DMS153 treated with DMSO at 0.1 percent for 48 hours (cell line): ENCODE measurements at regions not wholly inside any gene's neighbourhood (a gene's known extent, or its start where the extent isn't known, plus 50 kb on each side); places are given as distances from the start of the nearest gene placed in this dataset.
A peak's percentile ranks its signal among the peaks of the same experiment; 100 is the strongest.

Experiments
- DNase-seq: peaks from one replicate; lab custom pipeline; 2025; ENCODE audit not compliant: unreplicated experiment; lab: John Stamatoyannopoulos, UW

GRCh38 chr2:64196963-64197362, 52.7 kb upstream of the PELI1 start:
- DNase-seq, result no peak

DNA sequence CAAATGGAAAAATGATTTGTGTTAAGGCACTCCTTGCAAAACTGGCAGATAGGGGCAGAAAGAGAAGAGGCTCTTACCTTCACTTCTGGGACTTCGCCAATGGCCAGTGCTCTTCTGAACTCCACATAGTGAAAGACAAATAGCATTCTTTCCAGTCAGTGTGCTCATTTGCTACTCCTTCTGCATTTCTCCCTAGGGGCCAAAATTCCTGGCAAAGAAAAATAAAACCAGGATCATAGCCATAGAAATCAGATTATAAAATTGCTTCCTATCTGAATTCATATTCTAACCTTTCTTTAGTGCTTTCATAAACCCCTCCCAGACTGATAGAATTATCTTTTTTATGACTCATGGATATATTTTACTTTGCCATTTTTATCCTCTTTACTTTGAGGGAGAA, 56.9 kb upstream of the PELI1 start:
- DNase-seq, result no peak

DNA sequence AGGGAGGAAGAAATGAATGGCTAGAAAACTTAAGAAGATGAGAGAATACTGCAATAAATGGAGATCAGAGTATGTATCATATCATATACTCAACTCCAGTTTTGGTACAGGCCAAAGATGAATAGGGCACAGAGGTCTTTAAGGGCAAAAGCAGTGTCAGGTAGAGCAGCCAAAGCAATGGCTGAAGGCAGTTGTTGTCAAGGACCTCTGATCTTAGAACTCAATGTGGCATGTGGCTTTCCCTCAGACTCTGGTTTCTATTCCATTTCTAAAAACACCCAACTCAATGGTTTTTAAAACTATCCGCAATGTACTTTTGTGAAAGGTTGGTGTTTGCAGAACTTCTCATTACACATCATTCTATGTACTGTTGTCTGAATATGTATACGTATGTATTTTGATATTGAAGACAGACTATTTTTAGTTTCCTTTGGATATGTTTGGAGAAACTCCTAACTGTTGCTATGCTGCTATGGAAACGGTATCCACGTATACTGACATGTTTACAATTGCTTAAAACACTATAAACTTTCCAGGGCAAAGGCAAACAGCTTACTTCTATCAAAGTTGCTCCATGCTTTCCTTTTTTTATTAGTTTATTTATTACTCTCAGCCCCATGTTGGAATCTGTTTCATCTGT, 58.1 kb upstream of the PELI1 start:
- no peak for DNase-seq

GRCh38 chr2:64203131-64203857, 59.1 kb upstream of the PELI1 start:
- DNase-seq, result no peak

DNA sequence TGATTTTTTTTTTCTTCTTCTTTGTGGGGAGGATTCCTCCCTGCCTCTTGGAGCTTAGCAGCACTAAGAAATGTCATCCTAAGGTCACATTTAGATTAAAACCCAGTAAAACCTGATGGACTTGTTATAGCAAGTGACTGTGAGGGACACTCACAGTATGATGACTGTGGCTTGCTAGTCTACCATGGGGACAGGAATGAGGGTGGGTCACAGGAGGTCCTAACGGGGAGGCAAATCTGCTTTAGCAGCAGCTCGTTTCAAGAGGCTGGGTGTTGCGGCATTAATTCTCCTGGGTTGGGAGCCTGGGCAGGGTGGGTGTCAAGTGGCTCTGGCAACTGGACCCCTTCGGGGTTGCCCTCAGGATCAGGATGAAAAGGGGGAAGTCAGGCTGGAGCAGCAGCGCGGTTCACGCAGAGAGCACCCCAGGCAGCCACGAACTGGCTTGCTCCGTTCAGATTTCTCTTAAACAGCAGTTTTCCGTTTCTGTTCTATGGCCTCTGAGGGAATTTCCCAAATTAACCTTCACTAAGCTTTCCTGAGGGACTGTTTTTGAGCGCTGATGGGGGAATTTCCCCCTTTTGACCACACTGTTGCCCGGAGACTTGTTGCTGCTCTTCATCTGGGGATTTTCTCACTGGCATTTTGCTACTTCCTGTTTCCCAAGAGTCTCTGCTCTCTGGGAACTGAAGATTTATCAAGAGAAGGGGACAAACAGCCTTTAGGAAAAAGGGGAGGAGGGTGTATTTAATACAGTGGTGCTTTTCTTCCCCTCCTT, 59.8 kb upstream of the PELI1 start:
- DNase-seq, result no peak

- DNase-seq, result no peak
Measured at GRCh38 chr2:64204703-64205102, 60.5 kb upstream of the PELI1 start.

DNA sequence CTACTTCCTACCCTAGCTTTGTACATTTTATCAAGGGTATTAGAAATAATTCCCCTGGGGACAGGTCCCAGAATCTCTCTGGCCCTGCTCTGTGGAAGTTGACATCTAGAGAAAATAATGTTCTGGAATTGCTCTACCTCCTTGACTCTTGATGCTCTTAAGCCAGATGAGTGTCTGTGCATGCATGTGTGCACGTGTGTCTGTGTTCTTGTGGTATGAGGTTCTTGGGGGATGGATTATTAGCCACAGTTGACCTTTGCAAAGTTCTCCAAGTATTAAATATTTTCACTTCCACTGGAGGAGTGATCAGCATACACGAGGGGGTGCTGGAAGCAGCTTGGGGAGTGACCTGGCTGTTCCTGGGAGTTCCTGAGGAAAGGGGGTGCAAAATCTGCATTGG, 61.2 kb upstream of the PELI1 start:
- no peak for DNase-seq

DNA sequence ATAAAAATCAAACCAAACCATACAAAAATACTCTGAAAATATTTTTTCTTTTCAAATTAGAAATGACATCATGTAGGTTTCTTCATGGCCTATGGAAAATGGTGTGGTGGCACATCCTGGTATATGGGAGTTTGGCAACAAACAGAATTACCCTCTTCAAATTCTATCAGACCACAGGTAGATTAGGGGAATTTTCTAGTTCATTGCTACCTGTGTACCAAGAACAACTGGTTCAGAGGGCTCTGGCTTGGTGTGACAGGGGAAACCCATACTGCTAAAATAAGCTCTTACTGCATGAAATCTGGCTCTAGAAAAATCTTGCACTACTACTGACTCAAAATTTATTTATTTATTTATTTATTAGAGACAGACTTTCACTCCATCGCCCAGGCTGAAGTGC, 63.4 kb upstream of the PELI1 start:
- DNase-seq, result no peak

DNA sequence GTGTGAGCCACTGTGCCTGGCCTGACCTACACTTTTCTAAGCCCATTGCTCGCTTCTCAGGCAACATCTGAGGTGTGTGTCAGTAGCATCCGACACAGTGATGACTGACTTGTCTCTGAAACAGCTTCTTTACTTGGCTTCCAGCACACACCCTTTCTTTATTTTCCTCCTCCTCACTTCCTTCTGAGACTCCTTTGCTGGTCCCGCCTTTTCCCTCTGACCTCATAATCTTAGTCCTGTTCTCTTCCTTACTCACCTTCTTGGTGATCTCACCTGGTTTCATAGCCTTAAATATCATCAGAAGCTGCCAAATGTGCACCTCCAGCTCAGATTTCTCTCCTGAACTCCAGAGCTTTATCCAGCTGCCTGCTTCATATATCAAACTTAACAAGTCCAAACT, 66.6 kb upstream of the PELI1 start:
- no peak for DNase-seq

DNA sequence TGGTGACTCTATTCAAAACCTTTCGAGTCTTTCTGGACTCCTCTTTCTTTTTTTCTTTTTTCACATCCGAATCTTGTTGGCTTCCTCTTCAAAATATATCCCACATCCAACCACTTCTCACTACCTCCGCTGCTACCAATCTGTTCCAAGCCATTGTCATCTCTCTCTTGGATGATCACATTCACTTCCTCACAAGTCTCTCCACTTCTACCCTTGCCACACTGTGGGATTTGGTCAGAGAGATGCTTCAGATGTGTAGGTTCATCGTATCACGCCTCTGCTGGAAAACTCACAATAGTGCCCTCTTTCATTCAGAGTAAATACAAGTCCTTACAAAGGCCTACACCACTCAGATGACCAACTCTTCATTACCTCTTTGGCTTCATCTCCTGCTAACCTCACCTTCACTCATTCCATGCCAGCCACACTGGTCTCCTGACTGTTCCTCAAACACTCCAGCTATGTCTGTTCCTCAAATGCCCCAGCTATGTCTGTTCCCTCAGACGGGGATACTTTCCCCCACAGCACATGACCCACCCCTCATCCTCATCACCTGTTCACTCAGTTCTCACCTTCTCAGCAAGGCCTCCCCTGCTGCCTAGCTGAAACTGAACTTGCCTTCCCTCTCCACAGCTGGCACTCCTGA, 67.2 kb upstream of the PELI1 start:
- DNase-seq, result no peak

- DNase-seq, result no peak
Measured at GRCh38 chr2:64212346-64212745, 68.1 kb upstream of the PELI1 start.

GRCh38 chr2:64212801-64213321, 68.6 kb upstream of the PELI1 start:
- no peak for DNase-seq

- peak; percentile 29 for DNase-seq
Measured at GRCh38 chr2:64213532-64214275, 69.5 kb upstream of the PELI1 start.

GRCh38 chr2:64214281-64215115, 70.3 kb upstream of the PELI1 start:
- no peak for DNase-seq

DNA sequence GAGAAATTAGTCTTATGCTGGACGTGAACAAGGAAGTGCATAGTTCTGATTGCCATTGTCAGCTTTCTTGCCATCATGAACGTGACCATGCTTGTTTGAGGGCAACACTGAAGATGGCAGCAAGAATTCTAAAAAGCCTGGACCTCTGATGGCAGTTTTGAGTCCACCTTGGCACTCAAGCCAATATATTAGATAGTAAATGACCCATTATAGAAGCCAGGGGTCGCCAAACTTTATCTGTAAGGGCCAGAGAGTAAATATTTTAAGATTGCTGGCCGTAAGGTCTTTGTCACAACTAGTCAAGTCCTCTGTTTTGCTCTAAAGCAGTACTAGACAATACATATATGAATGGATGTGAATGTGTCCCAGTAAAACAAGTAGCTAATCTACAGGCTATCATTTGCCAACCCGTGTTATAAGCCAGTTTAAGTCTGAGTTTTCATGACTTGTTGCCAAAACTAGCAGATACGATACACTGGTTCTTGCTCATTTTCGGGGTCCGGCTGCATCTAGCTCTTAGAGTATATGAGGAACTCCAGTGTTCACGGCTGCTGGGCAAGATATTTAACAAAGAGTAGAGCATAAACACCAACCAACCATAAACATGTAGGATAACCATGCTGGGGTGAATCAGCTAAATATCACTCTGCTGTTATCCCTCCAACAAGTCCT, 73.1 kb upstream of the PELI1 start:
- DNase-seq, result no peak

- no peak for DNase-seq
Measured at GRCh38 chr2:64218137-64218802, 74.0 kb upstream of the PELI1 start.

GRCh38 chr2:64219149-64219548, 74.9 kb upstream of the PELI1 start:
- DNase-seq, result no peak

DNA sequence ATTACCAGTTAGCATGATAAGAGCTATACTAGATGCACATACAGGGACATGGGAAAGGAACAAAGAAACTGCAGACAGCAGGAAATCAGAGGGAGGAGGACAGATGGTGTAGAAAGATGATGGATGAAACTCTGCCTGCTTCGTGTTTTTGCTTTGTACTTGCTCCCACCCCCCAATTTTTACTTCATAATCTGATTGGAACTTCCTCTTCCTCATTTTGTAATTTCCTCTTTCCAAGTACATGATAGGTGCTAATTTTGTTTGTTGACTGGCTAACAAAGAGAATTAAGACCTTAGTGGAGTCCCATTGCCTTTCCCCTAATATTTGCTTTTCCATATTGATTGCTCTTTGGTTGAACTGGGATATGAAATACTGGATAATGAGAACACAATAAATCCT, 76.0 kb upstream of the PELI1 start:
- no peak for DNase-seq
